ENCODE measurements at regions not wholly inside any gene's neighbourhood (a gene's known extent, or its start where the extent isn't known, plus 50 kb on each side); places are given as distances from the start of the nearest gene placed in this dataset.

GRCh38 chr2:83487451-83487850 lies 971.6 kb downstream of the SUCLG1 start:
- TF ChIP-seq, protein P1, sequence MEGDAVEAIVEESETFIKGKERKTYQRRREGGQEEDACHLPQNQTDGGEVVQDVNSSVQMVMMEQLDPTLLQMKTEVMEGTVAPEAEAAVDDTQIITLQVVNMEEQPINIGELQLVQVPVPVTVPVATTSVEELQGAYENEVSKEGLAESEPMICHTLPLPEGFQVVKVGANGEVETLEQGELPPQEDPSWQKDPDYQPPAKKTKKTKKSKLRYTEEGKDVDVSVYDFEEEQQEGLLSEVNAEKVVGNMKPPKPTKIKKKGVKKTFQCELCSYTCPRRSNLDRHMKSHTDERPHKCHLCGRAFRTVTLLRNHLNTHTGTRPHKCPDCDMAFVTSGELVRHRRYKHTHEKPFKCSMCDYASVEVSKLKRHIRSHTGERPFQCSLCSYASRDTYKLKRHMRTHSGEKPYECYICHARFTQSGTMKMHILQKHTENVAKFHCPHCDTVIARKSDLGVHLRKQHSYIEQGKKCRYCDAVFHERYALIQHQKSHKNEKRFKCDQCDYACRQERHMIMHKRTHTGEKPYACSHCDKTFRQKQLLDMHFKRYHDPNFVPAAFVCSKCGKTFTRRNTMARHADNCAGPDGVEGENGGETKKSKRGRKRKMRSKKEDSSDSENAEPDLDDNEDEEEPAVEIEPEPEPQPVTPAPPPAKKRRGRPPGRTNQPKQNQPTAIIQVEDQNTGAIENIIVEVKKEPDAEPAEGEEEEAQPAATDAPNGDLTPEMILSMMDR (IDR thresholded peaks at IDR 0.05; ENCODE audit: low read depth, low read length) = no peak
- no peak overlapping the region for H3K4me3 ChIP-seq (replicated peaks in 1 of 2; ENCODE audit: low read depth in 2 of 2, low read length in 2 of 2)
- no peak for DNase-seq (ENCODE audit: low read depth in 2 of 2)

GRCh38 chr2:83481436-83481835 lies 977.6 kb downstream of the SUCLG1 start:
- TF ChIP-seq, protein P1 (IDR thresholded peaks at IDR 0.05; ENCODE audit: low read depth, low read length) = no peak
- no peak for DNase-seq (ENCODE audit: low read depth in 2 of 2)
- no peak overlapping the region for H3K4me3 ChIP-seq (replicated peaks in 1 of 2; ENCODE audit: low read depth in 2 of 2, low read length in 2 of 2)

GRCh38 chr2:83478037-83478436 lies 981.0 kb downstream of the SUCLG1 start:
- TF ChIP-seq, protein P1 (IDR thresholded peaks at IDR 0.05; ENCODE audit: low read depth, low read length) = no peak
- DNase-seq (ENCODE audit: low read depth in 2 of 2) = no peak
- no peak overlapping the region for H3K4me3 ChIP-seq (replicated peaks in 1 of 2; ENCODE audit: low read depth in 2 of 2, low read length in 2 of 2)

GRCh38 chr2:83475371-83475770 lies 983.7 kb downstream of the SUCLG1 start:
- DNase-seq (ENCODE audit: low read depth in 2 of 2) = no peak
- TF ChIP-seq, protein P1 (IDR thresholded peaks at IDR 0.05; ENCODE audit: low read depth, low read length) = no peak
- no peak overlapping the region for H3K4me3 ChIP-seq (replicated peaks in 1 of 2; ENCODE audit: low read depth in 2 of 2, low read length in 2 of 2)

DNA sequence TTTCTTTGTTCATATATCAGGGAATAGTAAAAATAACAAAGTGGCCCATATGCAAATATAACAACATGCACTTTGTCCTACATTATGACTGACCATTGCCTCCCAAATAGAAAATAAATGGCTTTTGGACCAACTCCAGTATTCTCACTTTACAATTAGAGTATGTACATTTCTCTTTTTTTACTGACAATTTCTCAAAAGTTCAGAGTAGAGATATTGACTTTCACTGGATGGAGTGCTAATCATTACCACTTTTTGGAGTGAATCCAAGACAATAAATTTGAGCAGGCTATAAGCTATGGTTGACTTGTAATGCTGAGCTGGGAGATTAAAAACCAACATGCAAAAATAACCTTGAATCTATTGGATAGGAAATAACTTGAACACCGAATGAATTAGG lies 987.4 kb downstream of the SUCLG1 start:
- no peak overlapping the region for H3K4me3 ChIP-seq (replicated peaks in 1 of 2; ENCODE audit: low read depth in 2 of 2, low read length in 2 of 2)
- TF ChIP-seq, protein P1 (IDR thresholded peaks at IDR 0.05; ENCODE audit: low read depth, low read length) = no peak
- DNase-seq (ENCODE audit: low read depth in 2 of 2) = no peak

- DNase-seq (ENCODE audit: low read depth in 2 of 2) = no peak
- TF ChIP-seq, protein P1 (IDR thresholded peaks at IDR 0.05; ENCODE audit: low read depth, low read length) = no peak
- H3K4me3 ChIP-seq (replicated peaks in 1 of 2; ENCODE audit: low read depth in 2 of 2, low read length in 2 of 2) = no peak overlapping the region
Observed at GRCh38 chr2:83470928-83471327, 988.2 kb downstream of the SUCLG1 start.

GRCh38 chr2:83464444-83464843 lies 994.6 kb downstream of the SUCLG1 start:
- H3K4me3 ChIP-seq (replicated peaks in 1 of 2; ENCODE audit: low read depth in 2 of 2, low read length in 2 of 2) = no peak overlapping the region
- no peak for DNase-seq (ENCODE audit: low read depth in 2 of 2)
- TF ChIP-seq, protein P1 (IDR thresholded peaks at IDR 0.05; ENCODE audit: low read depth, low read length) = no peak
